ENCODE measurements at regions not wholly inside any gene's neighbourhood (a gene's known extent, or its start where the extent isn't known, plus 50 kb on each side); places are given as distances from the start of the nearest gene placed in this dataset.

DNA sequence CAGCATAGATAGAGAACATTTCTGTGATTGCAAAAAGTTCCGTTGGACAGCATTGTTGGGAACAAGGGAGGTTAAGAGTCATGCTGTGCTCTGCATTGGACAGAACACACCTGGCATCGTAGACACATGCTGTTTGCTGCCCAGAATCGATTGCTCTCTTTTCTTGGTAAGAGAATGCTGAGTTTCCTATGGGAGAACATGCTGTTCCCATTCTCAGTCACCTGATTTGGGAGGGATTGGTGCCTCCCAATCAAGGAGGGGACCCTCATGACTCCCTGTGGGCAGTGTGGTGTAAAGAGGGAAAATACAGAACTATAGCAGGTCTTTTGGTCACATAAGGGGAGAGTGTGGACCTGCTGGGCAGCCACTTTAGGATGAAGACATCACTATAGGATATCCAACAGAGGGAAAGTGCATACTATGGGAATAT lies 555.4 kb upstream of the CLINT1 start (continued):
- TF ChIP-seq SUZ12 (IDR thresholded peaks at IDR 0.05; ENCODE audit: unreplicated experiment) (no peak), KAT2A (conservative IDR thresholded peaks at IDR 0.05; ENCODE audit: control insufficient read depth, low read depth, low read length) (no peak), HSF1 (IDR thresholded peaks at IDR 0.05; ENCODE audit: low read depth, low read length) (no peak), STAT3 (IDR thresholded peaks at IDR 0.05; ENCODE audit: low read depth, low read length) (no peak), RELA (IDR thresholded peaks at IDR 0.05; ENCODE audit: borderline replicate concordance, partially characterized antibody) (no peak), USF2 (IDR thresholded peaks at IDR 0.05; ENCODE audit: borderline replicate concordance, low read depth, low read length) (no peak), NFYA (IDR thresholded peaks at IDR 0.05; ENCODE audit: borderline replicate concordance, low read depth, low read length) (no peak)

- no peak for DNase-seq (ENCODE audit: low read depth, low spot score)
- Histone ChIP-seq H3K4me1 (ENCODE audit: control insufficient read depth, insufficient read depth, low read length) (peaks cover 5% of the 10 kb centered on the region; the same call in 1 of the 2 replicates), H3K79me2 (ENCODE audit: control insufficient read depth, insufficient read depth, low read length) (no peaks in the 10 kb centered on the region), H3K9ac (ENCODE audit: control insufficient read depth, insufficient read depth, low read length) (no peak overlapping the region), H3K9me3 (replicated peaks; ENCODE audit: control insufficient read depth, insufficient read depth, low read length) (no peaks in the 10 kb centered on the region; the same call in 2 of the 3 replicates), H3K4me3 (no peak overlapping the region), H3K36me3 (ENCODE audit: control insufficient read depth in 2 of 2, insufficient read depth in 2 of 2, low read length in 1 of 2) (no peaks in the 10 kb centered on the region), H3K4me2 (ENCODE audit: control insufficient read depth, insufficient read depth) (no peak overlapping the region), H3K27me3 (replicated peaks in 1 of 2; ENCODE audit: control insufficient read depth in 2 of 2, insufficient read depth in 2 of 2, low read length in 1 of 2) (no peaks in the 10 kb centered on the region), H3K27ac (ENCODE audit: control insufficient read depth, insufficient read depth) (no peak overlapping the region), H4K20me1 (ENCODE audit: control insufficient read depth, insufficient read depth) (no peaks in the 10 kb centered on the region), H2AFZ (ENCODE audit: control insufficient read depth, low read depth, low read length) (no peak overlapping the region; the same call in 1 of the 2 replicates)
- SMC1A ChIA-PET (ENCODE audit: uncharacterized antibody, unreplicated experiment) = interaction anchor here (0.8 to 7.6 kb wide), 4 partner anchors 15 to 73 kb away, joined by 3 to 62 read pairs (median 4); no protein-coding TSS in a partner anchor
- TF ChIP-seq SIX5 (IDR thresholded peaks at IDR 0.05; ENCODE audit: low read depth, low read length, severe bottlenecking) (no peak), SPI1 (IDR thresholded peaks at IDR 0.05; ENCODE audit: borderline replicate concordance, insufficient read depth, low read depth, low read length) (peak; percentile 37; the same call in 1 of the 2 replicates), CREB1 (IDR thresholded peaks at IDR 0.05; ENCODE audit: low read depth) (no peak), WRNIP1 (IDR thresholded peaks at IDR 0.05; ENCODE audit: borderline replicate concordance, low read depth, low read length) (no peak), PML (IDR thresholded peaks at IDR 0.05; ENCODE audit: low read length) (no peak), ATF2 (IDR thresholded peaks at IDR 0.05; ENCODE audit: low read length) (peak; percentile 26; the same call in 1 of the 2 replicates), ZNF24 (IDR thresholded peaks at IDR 0.05) (no peak), JUNB (IDR thresholded peaks at IDR 0.05) (peak; percentile 52), NFIC (IDR thresholded peaks at IDR 0.05; ENCODE audit: low read depth, low read length) (peak; percentile 21; the same call in 1 of the 2 replicates), RCOR1 (conservative IDR thresholded peaks at IDR 0.05; ENCODE audit: low read depth, low read length) (no peak), TAF1 (IDR thresholded peaks at IDR 0.05; ENCODE audit: borderline replicate concordance, low read depth, low read length) (no peak)
- BruUV-seq (replicated peaks) = no TSS peak
- 33% methylated on average over 4 of the region's 4 CpGs for WGBS (ENCODE audit: insufficient coverage, insufficient replicate concordance, low lambda C conversion rate, missing lambda C conversion rate)
- RAD21 ChIA-PET (ENCODE audit: unreplicated experiment) = interaction anchor here (1.2 to 2.3 kb wide), 2 partner anchors 24 to 46 kb away, joined by 4 to 5 read pairs; no protein-coding TSS in a partner anchor
- CTCF ChIA-PET = no interaction called here
- in situ Hi-C loops (cut with MboI) = no loop called here
- intact Hi-C loops (cut with micrococcal nuclease; ENCODE audit: unreplicated experiment) = no loop called here
- peak; percentile 17; the same call in 1 of the 3 replicates for ATAC-seq
- POLR2A ChIA-PET = no interaction called here
- no peak for FAIRE-seq
These were observed 554.3 kb upstream of the CLINT1 start for GRCh38 chr5:158413122-158413680.
